ENCODE measurements at regions not wholly inside any gene's neighbourhood (a gene's known extent, or its start where the extent isn't known, plus 50 kb on each side); places are given as distances from the start of the nearest gene placed in this dataset.
"Not testable (repeated sequence)": the region's sequence is repeated elsewhere in the genome, so short reads cannot be mapped to it uniquely, and the experiment has no call there.

DNA sequence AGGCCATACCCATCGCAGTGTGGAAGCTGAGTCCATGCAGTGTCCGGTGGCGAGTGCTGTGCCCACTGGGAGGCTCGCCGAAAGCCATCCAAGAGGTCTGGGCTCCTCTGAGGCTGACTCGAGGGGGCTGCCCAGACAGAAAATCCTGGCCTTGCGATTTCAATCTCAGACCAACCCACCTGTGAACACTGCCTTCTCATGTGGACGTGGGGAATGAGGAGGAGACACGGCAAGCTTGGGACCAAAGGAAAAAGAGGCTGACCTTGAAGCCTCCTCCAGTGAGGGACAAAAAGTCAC lies 157.2 kb upstream of the AFDN start:
- FAIRE-seq (no peak), DNase-seq (ENCODE audit: low read depth) (no peak)
- Histone ChIP-seq H3K36me3 (ENCODE audit: control insufficient read depth, insufficient read depth, low read length) (no peaks in the 10 kb centered on the region), H3K4me3 (ENCODE audit: low read depth, low read length) (no peak overlapping the region), H3K27me3 (ENCODE audit: control insufficient read depth, insufficient read depth, low read length) (no peaks in the 10 kb centered on the region)
- TF ChIP-seq, protein P1, sequence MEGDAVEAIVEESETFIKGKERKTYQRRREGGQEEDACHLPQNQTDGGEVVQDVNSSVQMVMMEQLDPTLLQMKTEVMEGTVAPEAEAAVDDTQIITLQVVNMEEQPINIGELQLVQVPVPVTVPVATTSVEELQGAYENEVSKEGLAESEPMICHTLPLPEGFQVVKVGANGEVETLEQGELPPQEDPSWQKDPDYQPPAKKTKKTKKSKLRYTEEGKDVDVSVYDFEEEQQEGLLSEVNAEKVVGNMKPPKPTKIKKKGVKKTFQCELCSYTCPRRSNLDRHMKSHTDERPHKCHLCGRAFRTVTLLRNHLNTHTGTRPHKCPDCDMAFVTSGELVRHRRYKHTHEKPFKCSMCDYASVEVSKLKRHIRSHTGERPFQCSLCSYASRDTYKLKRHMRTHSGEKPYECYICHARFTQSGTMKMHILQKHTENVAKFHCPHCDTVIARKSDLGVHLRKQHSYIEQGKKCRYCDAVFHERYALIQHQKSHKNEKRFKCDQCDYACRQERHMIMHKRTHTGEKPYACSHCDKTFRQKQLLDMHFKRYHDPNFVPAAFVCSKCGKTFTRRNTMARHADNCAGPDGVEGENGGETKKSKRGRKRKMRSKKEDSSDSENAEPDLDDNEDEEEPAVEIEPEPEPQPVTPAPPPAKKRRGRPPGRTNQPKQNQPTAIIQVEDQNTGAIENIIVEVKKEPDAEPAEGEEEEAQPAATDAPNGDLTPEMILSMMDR (IDR thresholded peaks at IDR 0.05; ENCODE audit: insufficient read depth, low read length, severe bottlenecking): no peak

GRCh38 chr6:167669870-167670802 lies 156.6 kb upstream of the AFDN start:
- TF ChIP-seq, protein P1 (IDR thresholded peaks at IDR 0.05; ENCODE audit: insufficient read depth, low read length, severe bottlenecking): no peak
- FAIRE-seq (no peak), DNase-seq (ENCODE audit: low read depth) (no peak)
- H3K36me3 ChIP-seq (ENCODE audit: control insufficient read depth, insufficient read depth, low read length): no peaks in the 10 kb centered on the region
- H3K4me3 ChIP-seq (ENCODE audit: low read depth, low read length): no peak overlapping the region
- no peaks in the 10 kb centered on the region for H3K27me3 ChIP-seq (ENCODE audit: control insufficient read depth, insufficient read depth, low read length)

DNA sequence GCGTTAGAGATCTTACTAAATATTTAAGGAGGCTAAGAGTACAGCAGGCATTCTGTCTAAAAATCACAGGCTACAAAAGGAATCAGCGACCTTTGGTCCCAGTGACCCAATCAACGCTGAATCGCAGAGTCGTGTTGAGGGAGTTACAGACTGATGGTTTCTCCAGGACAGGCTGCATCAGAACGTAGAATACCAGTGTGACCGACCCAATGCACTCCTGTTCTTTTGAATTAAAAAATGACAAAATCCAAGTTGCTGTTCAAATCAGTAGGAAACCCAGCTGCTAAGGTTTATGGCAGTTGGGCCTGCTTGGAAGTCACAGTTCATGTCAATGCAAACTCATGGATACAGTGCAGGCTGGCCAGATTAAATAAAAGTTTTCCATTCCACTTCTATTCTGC lies 155.8 kb upstream of the AFDN start:
- Histone ChIP-seq H3K36me3 (ENCODE audit: control insufficient read depth, insufficient read depth, low read length) (no peaks in the 10 kb centered on the region), H3K27me3 (ENCODE audit: control insufficient read depth, insufficient read depth, low read length) (peaks cover 1% of the 10 kb centered on the region), H3K4me3 (ENCODE audit: low read depth, low read length) (no peak overlapping the region)
- DNase-seq (ENCODE audit: low read depth) (no peak), FAIRE-seq (no peak)
- TF ChIP-seq, protein P1 (IDR thresholded peaks at IDR 0.05; ENCODE audit: insufficient read depth, low read length, severe bottlenecking): no peak

DNA sequence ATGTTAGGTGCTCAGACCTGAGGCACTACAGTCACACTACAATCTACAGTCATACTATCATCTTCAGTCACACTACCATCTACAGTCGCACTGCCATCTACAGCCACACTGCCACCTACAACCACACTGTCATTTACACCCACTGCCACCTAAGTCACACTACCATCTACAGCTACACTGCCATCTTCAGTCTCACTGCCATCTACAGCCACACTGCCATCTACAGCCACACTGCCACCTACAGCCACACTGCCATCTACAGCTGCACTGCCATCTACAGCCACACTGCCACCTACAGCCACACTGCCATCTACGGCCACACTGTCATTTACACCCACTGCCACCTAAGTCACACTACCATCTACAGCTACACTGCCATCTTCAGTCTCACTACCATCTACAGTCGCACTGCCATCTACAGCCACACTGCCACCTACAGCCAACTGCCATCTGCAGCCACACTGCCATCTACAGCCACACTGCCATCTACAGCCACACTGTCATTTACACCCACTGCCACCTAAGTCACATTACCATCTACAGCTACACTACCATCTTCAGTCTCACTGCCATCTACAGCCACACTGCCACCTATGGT lies 155.2 kb upstream of the AFDN start:
- not testable (repeated sequence) for DNase-seq (ENCODE audit: low read depth); H3K4me3 ChIP-seq (ENCODE audit: low read depth, low read length); H3K36me3 ChIP-seq (ENCODE audit: control insufficient read depth, insufficient read depth, low read length); H3K27me3 ChIP-seq (ENCODE audit: control insufficient read depth, insufficient read depth, low read length)
- FAIRE-seq: peak; percentile 97

DNA sequence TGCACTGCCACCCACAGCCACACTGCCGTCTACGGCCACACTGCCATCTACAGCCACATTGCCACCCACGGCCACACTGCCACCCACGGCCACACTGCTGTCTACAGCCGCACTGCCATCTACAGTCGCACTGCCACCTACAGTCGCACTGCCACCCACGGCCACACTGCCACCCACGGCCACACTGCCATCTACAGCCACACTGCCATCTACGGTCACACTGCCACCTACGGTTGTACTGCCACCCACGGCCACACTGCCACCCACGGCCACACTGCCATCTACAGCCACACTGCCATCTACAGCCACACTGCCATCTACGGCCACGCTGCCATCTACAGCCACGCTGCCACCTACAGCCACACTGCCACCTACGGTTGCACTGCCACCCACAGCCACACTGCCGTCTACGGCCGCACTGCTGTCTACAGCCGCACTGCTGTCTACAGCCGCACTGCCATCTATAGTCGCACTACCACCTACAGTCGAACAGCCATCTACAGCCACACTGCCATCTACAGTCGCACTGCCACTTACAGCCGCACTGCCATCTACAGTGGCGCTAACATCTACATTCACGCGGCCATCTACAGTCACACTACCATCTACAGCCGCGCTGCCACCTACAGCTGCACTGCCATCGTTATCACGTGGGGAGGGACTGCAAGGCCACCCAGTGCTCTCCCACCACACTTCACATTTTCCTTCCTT lies 154.6 kb upstream of the AFDN start:
- DNase-seq (ENCODE audit: low read depth) (no peak), FAIRE-seq (no peak)
- Histone ChIP-seq H3K27me3 (ENCODE audit: control insufficient read depth, insufficient read depth, low read length) (peaks cover 2% of the 10 kb centered on the region), H3K4me3 (ENCODE audit: low read depth, low read length) (no peak overlapping the region), H3K36me3 (ENCODE audit: control insufficient read depth, insufficient read depth, low read length) (no peaks in the 10 kb centered on the region)
- TF ChIP-seq, protein P1 (IDR thresholded peaks at IDR 0.05; ENCODE audit: insufficient read depth, low read length, severe bottlenecking): no peak

DNA sequence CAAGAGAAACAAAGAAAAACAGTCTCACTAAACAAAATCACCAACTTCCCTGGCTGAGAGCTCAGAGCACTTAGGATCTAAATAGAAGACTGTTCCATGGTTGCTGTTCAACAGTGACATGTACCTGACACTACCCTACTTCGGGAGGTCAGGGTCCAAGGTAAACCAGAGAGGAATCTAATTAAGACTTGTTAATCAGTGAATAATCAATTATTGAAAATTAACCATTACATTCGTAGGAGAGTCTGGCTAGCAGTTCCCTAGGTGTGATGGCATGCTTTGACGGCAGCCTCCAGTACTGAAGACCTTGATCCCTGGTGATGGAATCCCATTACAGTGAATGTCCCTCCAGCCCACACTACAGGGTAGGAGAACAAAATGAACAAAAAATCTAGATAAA lies 154.0 kb upstream of the AFDN start:
- Histone ChIP-seq H3K36me3 (ENCODE audit: control insufficient read depth, insufficient read depth, low read length) (no peaks in the 10 kb centered on the region), H3K4me3 (ENCODE audit: low read depth, low read length) (no peak overlapping the region), H3K27me3 (ENCODE audit: control insufficient read depth, insufficient read depth, low read length) (peaks cover 2% of the 10 kb centered on the region)
- FAIRE-seq: no peak
- TF ChIP-seq, protein P1 (IDR thresholded peaks at IDR 0.05; ENCODE audit: insufficient read depth, low read length, severe bottlenecking): no peak
- no peak for DNase-seq (ENCODE audit: low read depth)
